ENCODE measurements at regions not wholly inside any gene's neighbourhood (a gene's known extent, or its start where the extent isn't known, plus 50 kb on each side); places are given as distances from the start of the nearest gene placed in this dataset.

- no peak for DNase-seq (ENCODE audit: low read depth in 1 of 2, low spot score in 1 of 2)
- TF ChIP-seq JUND (IDR thresholded peaks at IDR 0.05; ENCODE audit: low read depth), result no peak
- in situ Hi-C loops (cut with HindIII; ENCODE audit: low pct_unique_long_range_greater_than_20kb, low sequenced_read_pairs), result no loop called here
Observed at GRCh38 chr6:48837744-48838143, 625.3 kb downstream of the MMUT start.

GRCh38 chr6:48835421-48835958, 627.6 kb downstream of the MMUT start:
- no peak for TF ChIP-seq JUND (IDR thresholded peaks at IDR 0.05; ENCODE audit: low read depth)
- in situ Hi-C loops (cut with HindIII; ENCODE audit: low pct_unique_long_range_greater_than_20kb, low sequenced_read_pairs), result no loop called here
- peak in 1 of 2 experiments; percentile 5 for DNase-seq (ENCODE audit: low read depth in 1 of 2, low spot score in 1 of 2)

GRCh38 chr6:48834706-48835105, 628.3 kb downstream of the MMUT start:
- DNase-seq (ENCODE audit: low read depth in 1 of 2, low spot score in 1 of 2), result no peak
- in situ Hi-C loops (cut with HindIII; ENCODE audit: low pct_unique_long_range_greater_than_20kb, low sequenced_read_pairs), result no loop called here
- TF ChIP-seq JUND (IDR thresholded peaks at IDR 0.05; ENCODE audit: low read depth), result no peak

GRCh38 chr6:48833916-48834315, 629.1 kb downstream of the MMUT start:
- no peak for DNase-seq (ENCODE audit: low read depth in 1 of 2, low spot score in 1 of 2)
- no peak for TF ChIP-seq JUND (IDR thresholded peaks at IDR 0.05; ENCODE audit: low read depth)
- in situ Hi-C loops (cut with HindIII; ENCODE audit: low pct_unique_long_range_greater_than_20kb, low sequenced_read_pairs), result no loop called here

- no peak for DNase-seq (ENCODE audit: low read depth in 1 of 2, low spot score in 1 of 2)
- TF ChIP-seq JUND (IDR thresholded peaks at IDR 0.05; ENCODE audit: low read depth), result no peak
- in situ Hi-C loops (cut with HindIII; ENCODE audit: low pct_unique_long_range_greater_than_20kb, low sequenced_read_pairs), result no loop called here
Observed at GRCh38 chr6:48826901-48827701, 636.0 kb downstream of the MMUT start.

- in situ Hi-C loops (cut with HindIII; ENCODE audit: low pct_unique_long_range_greater_than_20kb, low sequenced_read_pairs), result no loop called here
- DNase-seq (ENCODE audit: low read depth in 1 of 2, low spot score in 1 of 2), result no peak
- no peak for TF ChIP-seq JUND (IDR thresholded peaks at IDR 0.05; ENCODE audit: low read depth)
Observed at GRCh38 chr6:48826152-48826515, 636.9 kb downstream of the MMUT start.

GRCh38 chr6:48825501-48826151, 637.4 kb downstream of the MMUT start:
- TF ChIP-seq JUND (IDR thresholded peaks at IDR 0.05; ENCODE audit: low read depth), result no peak
- DNase-seq (ENCODE audit: low read depth in 1 of 2, low spot score in 1 of 2), result no peak
- in situ Hi-C loops (cut with HindIII; ENCODE audit: low pct_unique_long_range_greater_than_20kb, low sequenced_read_pairs), result no loop called here

GRCh38 chr6:48818052-48818412, 645.0 kb downstream of the MMUT start:
- no peak for DNase-seq (ENCODE audit: low read depth in 1 of 2, low spot score in 1 of 2)
- in situ Hi-C loops (cut with HindIII; ENCODE audit: low pct_unique_long_range_greater_than_20kb, low sequenced_read_pairs), result no loop called here
- no peak for TF ChIP-seq JUND (IDR thresholded peaks at IDR 0.05; ENCODE audit: low read depth)

- no peak for DNase-seq (ENCODE audit: low read depth in 1 of 2, low spot score in 1 of 2)
- in situ Hi-C loops (cut with HindIII; ENCODE audit: low pct_unique_long_range_greater_than_20kb, low sequenced_read_pairs), result no loop called here
- TF ChIP-seq JUND (IDR thresholded peaks at IDR 0.05; ENCODE audit: low read depth), result no peak
Observed at GRCh38 chr6:48817333-48818051, 645.6 kb downstream of the MMUT start.

- TF ChIP-seq JUND (IDR thresholded peaks at IDR 0.05; ENCODE audit: low read depth), result no peak
- in situ Hi-C loops (cut with HindIII; ENCODE audit: low pct_unique_long_range_greater_than_20kb, low sequenced_read_pairs), result no loop called here
- no peak for DNase-seq (ENCODE audit: low read depth in 1 of 2, low spot score in 1 of 2)
Observed at GRCh38 chr6:48814957-48815356, 648.1 kb downstream of the MMUT start.

- in situ Hi-C loops (cut with HindIII; ENCODE audit: low pct_unique_long_range_greater_than_20kb, low sequenced_read_pairs), result no loop called here
- TF ChIP-seq JUND (IDR thresholded peaks at IDR 0.05; ENCODE audit: low read depth), result no peak
- no peak for DNase-seq (ENCODE audit: low read depth in 1 of 2, low spot score in 1 of 2)
Observed at GRCh38 chr6:48813836-48814235, 649.2 kb downstream of the MMUT start.

GRCh38 chr6:48809700-48810099, 653.4 kb downstream of the MMUT start:
- TF ChIP-seq JUND (IDR thresholded peaks at IDR 0.05; ENCODE audit: low read depth), result no peak
- in situ Hi-C loops (cut with HindIII; ENCODE audit: low pct_unique_long_range_greater_than_20kb, low sequenced_read_pairs), result no loop called here
- no peak for DNase-seq (ENCODE audit: low read depth in 1 of 2, low spot score in 1 of 2)

- TF ChIP-seq JUND (IDR thresholded peaks at IDR 0.05; ENCODE audit: low read depth), result no peak
- in situ Hi-C loops (cut with HindIII; ENCODE audit: low pct_unique_long_range_greater_than_20kb, low sequenced_read_pairs), result no loop called here
- DNase-seq (ENCODE audit: low read depth in 1 of 2, low spot score in 1 of 2), result no peak
Observed at GRCh38 chr6:48809245-48809644, 653.8 kb downstream of the MMUT start.

All from T47D (cell line).